ENCODE measurements at regions not wholly inside any gene's neighbourhood (a gene's known extent, or its start where the extent isn't known, plus 50 kb on each side); places are given as distances from the start of the nearest gene placed in this dataset.
A peak's percentile ranks its signal among the peaks of the same experiment; 100 is the strongest.

GRCh38 chr14:49971156-49972130, 78.6 kb downstream of the ARF6 start:
- no peaks in the 10 kb centered on the region for H3K9me2 ChIP-seq (ENCODE audit: insufficient read depth)
- H3K9me3 Mint-ChIP-seq: no peaks in the 10 kb centered on the region
- H3K27me3 ChIP-seq (ENCODE audit: insufficient read depth): no peaks in the 10 kb centered on the region
- DNase-seq (ENCODE audit: low spot score): no peak
- H3F3A ChIP-seq (replicated peaks; ENCODE audit: low read depth): no peaks in the 10 kb centered on the region
- H3K4me3 Mint-ChIP-seq: no peak overlapping the region
- H4K20me1 ChIP-seq (replicated peaks; ENCODE audit: insufficient read depth): no peaks in the 10 kb centered on the region
- H3K4me1 ChIP-seq (ENCODE audit: insufficient read depth): peaks cover 10% of the 10 kb centered on the region
- no peak for ATAC-seq
- H3K36me3 ChIP-seq (ENCODE audit: insufficient read depth): no peaks in the 10 kb centered on the region
- no peak overlapping the region for H3K4me3 ChIP-seq
- peaks cover 2% of the 10 kb centered on the region for H3K27me3 Mint-ChIP-seq (ENCODE audit: insufficient read depth, low read depth, poor library complexity)
- H2AFZ ChIP-seq: peak overlapping the region; percentile 77; the same call in 1 of the 2 replicates
- no peak overlapping the region for H3K4me2 ChIP-seq
- H3K36me3 Mint-ChIP-seq (ENCODE audit: low read depth): no peaks in the 10 kb centered on the region
- no peak overlapping the region for H3K27ac ChIP-seq (ENCODE audit: low read depth)
- no peak overlapping the region for H3K27ac Mint-ChIP-seq
- peaks cover 18% of the 10 kb centered on the region for H3K4me1 Mint-ChIP-seq
- no peaks in the 10 kb centered on the region for H3K79me2 ChIP-seq (replicated peaks; ENCODE audit: insufficient read depth)
- TF ChIP-seq ZNF331 (CRISPR knock-in tag; IDR thresholded peaks at IDR 0.05; ENCODE audit: low read depth): no peak
- no peak for TF ChIP-seq EZH2phosphoT487 (IDR thresholded peaks at IDR 0.05; ENCODE audit: unreplicated experiment)
- TF ChIP-seq CTCF (conservative IDR thresholded peaks at IDR 0.05; ENCODE audit: low read depth in 2 of 2): no peak
- TF ChIP-seq, protein P1, sequence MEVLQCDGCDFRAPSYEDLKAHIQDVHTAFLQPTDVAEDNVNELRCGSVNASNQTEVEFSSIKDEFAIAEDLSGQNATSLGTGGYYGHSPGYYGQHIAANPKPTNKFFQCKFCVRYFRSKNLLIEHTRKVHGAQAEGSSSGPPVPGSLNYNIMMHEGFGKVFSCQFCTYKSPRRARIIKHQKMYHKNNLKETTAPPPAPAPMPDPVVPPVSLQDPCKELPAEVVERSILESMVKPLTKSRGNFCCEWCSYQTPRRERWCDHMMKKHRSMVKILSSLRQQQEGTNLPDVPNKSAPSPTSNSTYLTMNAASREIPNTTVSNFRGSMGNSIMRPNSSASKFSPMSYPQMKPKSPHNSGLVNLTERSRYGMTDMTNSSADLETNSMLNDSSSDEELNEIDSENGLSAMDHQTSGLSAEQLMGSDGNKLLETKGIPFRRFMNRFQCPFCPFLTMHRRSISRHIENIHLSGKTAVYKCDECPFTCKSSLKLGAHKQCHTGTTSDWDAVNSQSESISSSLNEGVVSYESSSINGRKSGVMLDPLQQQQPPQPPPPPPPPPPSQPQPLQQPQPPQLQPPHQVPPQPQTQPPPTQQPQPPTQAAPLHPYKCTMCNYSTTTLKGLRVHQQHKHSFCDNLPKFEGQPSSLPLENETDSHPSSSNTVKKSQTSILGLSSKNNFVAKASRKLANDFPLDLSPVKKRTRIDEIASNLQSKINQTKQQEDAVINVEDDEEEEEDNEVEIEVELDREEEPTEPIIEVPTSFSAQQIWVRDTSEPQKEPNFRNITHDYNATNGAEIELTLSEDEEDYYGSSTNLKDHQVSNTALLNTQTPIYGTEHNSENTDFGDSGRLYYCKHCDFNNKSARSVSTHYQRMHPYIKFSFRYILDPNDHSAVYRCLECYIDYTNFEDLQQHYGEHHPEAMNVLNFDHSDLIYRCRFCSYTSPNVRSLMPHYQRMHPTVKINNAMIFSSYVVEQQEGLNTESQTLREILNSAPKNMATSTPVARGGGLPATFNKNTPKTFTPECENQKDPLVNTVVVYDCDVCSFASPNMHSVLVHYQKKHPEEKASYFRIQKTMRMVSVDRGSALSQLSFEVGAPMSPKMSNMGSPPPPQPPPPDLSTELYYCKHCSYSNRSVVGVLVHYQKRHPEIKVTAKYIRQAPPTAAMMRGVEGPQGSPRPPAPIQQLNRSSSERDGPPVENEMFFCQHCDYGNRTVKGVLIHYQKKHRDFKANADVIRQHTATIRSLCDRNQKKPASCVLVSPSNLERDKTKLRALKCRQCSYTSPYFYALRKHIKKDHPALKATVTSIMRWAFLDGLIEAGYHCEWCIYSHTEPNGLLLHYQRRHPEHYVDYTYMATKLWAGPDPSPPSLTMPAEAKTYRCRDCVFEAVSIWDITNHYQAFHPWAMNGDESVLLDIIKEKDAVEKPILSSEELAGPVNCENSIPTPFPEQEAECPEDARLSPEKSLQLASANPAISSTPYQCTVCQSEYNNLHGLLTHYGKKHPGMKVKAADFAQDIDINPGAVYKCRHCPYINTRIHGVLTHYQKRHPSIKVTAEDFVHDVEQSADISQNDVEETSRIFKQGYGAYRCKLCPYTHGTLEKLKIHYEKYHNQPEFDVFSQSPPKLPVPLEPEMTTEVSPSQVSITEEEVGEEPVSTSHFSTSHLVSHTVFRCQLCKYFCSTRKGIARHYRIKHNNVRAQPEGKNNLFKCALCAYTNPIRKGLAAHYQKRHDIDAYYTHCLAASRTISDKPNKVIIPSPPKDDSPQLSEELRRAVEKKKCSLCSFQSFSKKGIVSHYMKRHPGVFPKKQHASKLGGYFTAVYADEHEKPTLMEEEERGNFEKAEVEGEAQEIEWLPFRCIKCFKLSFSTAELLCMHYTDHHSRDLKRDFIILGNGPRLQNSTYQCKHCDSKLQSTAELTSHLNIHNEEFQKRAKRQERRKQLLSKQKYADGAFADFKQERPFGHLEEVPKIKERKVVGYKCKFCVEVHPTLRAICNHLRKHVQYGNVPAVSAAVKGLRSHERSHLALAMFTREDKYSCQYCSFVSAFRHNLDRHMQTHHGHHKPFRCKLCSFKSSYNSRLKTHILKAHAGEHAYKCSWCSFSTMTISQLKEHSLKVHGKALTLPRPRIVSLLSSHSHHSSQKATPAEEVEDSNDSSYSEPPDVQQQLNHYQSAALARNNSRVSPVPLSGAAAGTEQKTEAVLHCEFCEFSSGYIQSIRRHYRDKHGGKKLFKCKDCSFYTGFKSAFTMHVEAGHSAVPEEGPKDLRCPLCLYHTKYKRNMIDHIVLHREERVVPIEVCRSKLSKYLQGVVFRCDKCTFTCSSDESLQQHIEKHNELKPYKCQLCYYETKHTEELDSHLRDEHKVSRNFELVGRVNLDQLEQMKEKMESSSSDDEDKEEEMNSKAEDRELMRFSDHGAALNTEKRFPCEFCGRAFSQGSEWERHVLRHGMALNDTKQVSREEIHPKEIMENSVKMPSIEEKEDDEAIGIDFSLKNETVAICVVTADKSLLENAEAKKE (CRISPR knock-in tag; IDR thresholded peaks at IDR 0.05): no peak
- TF ChIP-seq NANOG (IDR thresholded peaks at IDR 0.05; ENCODE audit: borderline replicate concordance): no peak
- TF ChIP-seq POLR2AphosphoS5 (IDR thresholded peaks at IDR 0.05; ENCODE audit: low read depth): no peak
- no peak for TF ChIP-seq JUNB (IDR thresholded peaks at IDR 0.05; ENCODE audit: unreplicated experiment)
- no peak for TF ChIP-seq EZH2 (IDR thresholded peaks at IDR 0.05; ENCODE audit: low read depth, unreplicated experiment)
- TF ChIP-seq, protein P2, sequence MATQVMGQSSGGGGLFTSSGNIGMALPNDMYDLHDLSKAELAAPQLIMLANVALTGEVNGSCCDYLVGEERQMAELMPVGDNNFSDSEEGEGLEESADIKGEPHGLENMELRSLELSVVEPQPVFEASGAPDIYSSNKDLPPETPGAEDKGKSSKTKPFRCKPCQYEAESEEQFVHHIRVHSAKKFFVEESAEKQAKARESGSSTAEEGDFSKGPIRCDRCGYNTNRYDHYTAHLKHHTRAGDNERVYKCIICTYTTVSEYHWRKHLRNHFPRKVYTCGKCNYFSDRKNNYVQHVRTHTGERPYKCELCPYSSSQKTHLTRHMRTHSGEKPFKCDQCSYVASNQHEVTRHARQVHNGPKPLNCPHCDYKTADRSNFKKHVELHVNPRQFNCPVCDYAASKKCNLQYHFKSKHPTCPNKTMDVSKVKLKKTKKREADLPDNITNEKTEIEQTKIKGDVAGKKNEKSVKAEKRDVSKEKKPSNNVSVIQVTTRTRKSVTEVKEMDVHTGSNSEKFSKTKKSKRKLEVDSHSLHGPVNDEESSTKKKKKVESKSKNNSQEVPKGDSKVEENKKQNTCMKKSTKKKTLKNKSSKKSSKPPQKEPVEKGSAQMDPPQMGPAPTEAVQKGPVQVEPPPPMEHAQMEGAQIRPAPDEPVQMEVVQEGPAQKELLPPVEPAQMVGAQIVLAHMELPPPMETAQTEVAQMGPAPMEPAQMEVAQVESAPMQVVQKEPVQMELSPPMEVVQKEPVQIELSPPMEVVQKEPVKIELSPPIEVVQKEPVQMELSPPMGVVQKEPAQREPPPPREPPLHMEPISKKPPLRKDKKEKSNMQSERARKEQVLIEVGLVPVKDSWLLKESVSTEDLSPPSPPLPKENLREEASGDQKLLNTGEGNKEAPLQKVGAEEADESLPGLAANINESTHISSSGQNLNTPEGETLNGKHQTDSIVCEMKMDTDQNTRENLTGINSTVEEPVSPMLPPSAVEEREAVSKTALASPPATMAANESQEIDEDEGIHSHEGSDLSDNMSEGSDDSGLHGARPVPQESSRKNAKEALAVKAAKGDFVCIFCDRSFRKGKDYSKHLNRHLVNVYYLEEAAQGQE (IDR thresholded peaks at IDR 0.05; ENCODE audit: unreplicated experiment): no peak
- no peak for TF ChIP-seq CREB1 (CRISPR knock-in tag; IDR thresholded peaks at IDR 0.05; ENCODE audit: low read depth)
- no peak for TF ChIP-seq ETS1 (IDR thresholded peaks at IDR 0.05)
- TF ChIP-seq STAT1 (IDR thresholded peaks at IDR 0.05; ENCODE audit: unreplicated experiment): no peak
- TF ChIP-seq ZNF114 (CRISPR knock-in tag; IDR thresholded peaks at IDR 0.05): no peak

Measured in GM23338 (cell line).